GM12878 (cell line): ENCODE measurements at regions not wholly inside any gene's neighbourhood (a gene's known extent, or its start where the extent isn't known, plus 50 kb on each side); places are given as distances from the start of the nearest gene placed in this dataset.
A peak's percentile ranks its signal among the peaks of the same experiment; 100 is the strongest.

Source experiments
- ATAC-seq: fragments of 200-7000 bp; cut with Tn5 transposase; 3 replicates; pipeline ENCODE4 v1.9.1; 2020; ENCODE audit warnings: mild to moderate bottlenecking, moderate library complexity
- BruUV-seq: library from RNA; stranded (reverse); fragments of 400-500 nt; replicated peaks from 2 replicates; lab custom pipeline; 2021; lab: Mats Ljungman, UMichigan
- CTCF ChIA-PET: fragments of 300-600 bp; sonication (Branson Sonifier 250); formaldehyde crosslinking; extraction: SDS; loops from one replicate; lab custom pipeline; 2021; ENCODE audit warnings: inconsistent platforms; lab: Yijun Ruan, JAX
- POLR2A ChIA-PET: fragments of 350-600 bp; formaldehyde crosslinking; extraction: SDS; loops from one replicate; lab custom pipeline; 2021; ENCODE audit warnings: inconsistent platforms; lab: Charles Lee
- RAD21 ChIA-PET: fragments of 300-600 bp; sonication (Branson Sonifier 250); formaldehyde crosslinking; loops from one replicate; lab custom pipeline; 2023; ENCODE audit warnings: antibody characterized with exemption; ENCODE audit not compliant: unreplicated experiment; lab: Charles Lee
- SMC1A ChIA-PET: fragments of 300-600 bp; sonication (Branson Sonifier 250); formaldehyde crosslinking; loops from one replicate; lab custom pipeline; 2023; ENCODE audit not compliant: unreplicated experiment, uncharacterized antibody; lab: Charles Lee
- DNase-seq: peaks from one replicate; pipeline ENCODE4 v3.0.0-alpha.2; 2011; ENCODE audit warnings: low read depth, low spot score
- FAIRE-seq: peaks from 3 replicates; lab custom pipeline; 2011; peaks lifted over from hg19 to GRCh38; lab: Jason Lieb, UNC
- H2AFZ ChIP-seq: 2 replicates; pipeline ENCODE4 v1.6.0; 2011; ENCODE audit warnings: low read depth, low read length, control low read depth; ENCODE audit not compliant: control insufficient read depth
- H3K27ac ChIP-seq: 2 replicates; pipeline ENCODE4 v1.5.1; 2011; ENCODE audit warnings: control low read depth; ENCODE audit not compliant: control insufficient read depth, insufficient read depth
- H3K27me3 ChIP-seq, 2 experiments: replicated peaks in 1 of 2; 2 replicates each; pipeline versions ENCODE4 v1.6.0 to v1.6.1; 2011; ENCODE audit warnings: low read length in 1 of 2; ENCODE audit not compliant: control insufficient read depth in 2 of 2, insufficient read depth in 2 of 2
- H3K36me3 ChIP-seq, 2 experiments: 2 replicates each; pipeline ENCODE4 v1.5.1; 2011; ENCODE audit warnings: low read length in 1 of 2; ENCODE audit not compliant: control insufficient read depth in 2 of 2, insufficient read depth in 2 of 2
- H3K4me1 ChIP-seq: 2 replicates; pipeline ENCODE4 v1.6.1; 2011; ENCODE audit warnings: mild to moderate bottlenecking, low read length, moderate library complexity, mixed read lengths; ENCODE audit not compliant: control insufficient read depth, insufficient read depth
- H3K4me2 ChIP-seq: 2 replicates; pipeline ENCODE4 v1.6.0; 2011; ENCODE audit warnings: control low read depth; ENCODE audit not compliant: control insufficient read depth, insufficient read depth
- H3K4me3 ChIP-seq: fragments of 200-600 bp; sonication (generic); 2 replicates; pipeline ENCODE4 v1.5.1; 2016
- H3K79me2 ChIP-seq: 2 replicates; pipeline ENCODE4 v1.6.0; 2011; ENCODE audit warnings: low read length; ENCODE audit not compliant: control insufficient read depth, insufficient read depth
- H3K9ac ChIP-seq: 2 replicates; pipeline ENCODE4 v1.8.0; 2011; ENCODE audit warnings: low read length, control low read depth, mixed read lengths; ENCODE audit not compliant: control insufficient read depth, insufficient read depth
- H3K9me3 ChIP-seq: replicated peaks from 3 replicates; pipeline ENCODE4 v1.5.1; 2011; ENCODE audit warnings: mild to moderate bottlenecking, low read length; ENCODE audit not compliant: control insufficient read depth, insufficient read depth
- H4K20me1 ChIP-seq: 2 replicates; pipeline ENCODE4 v1.6.0; 2011; ENCODE audit not compliant: control insufficient read depth, insufficient read depth
- BHLHE40 ChIP-seq, 2 experiments: fragments of 450-650 bp in 1 of 2; IDR thresholded peaks; 2 replicates each; pipeline ENCODE4 v1.6.1; 2011 to 2017; ENCODE audit warnings: low read depth in 2 of 2, borderline replicate concordance in 1 of 2, improper control_type of control experiment in 1 of 2, low read length in 1 of 2, mild to moderate bottlenecking in 1 of 2
- GATAD2B ChIP-seq: fragments of 450-650 bp; conservative IDR thresholded peaks from 2 replicates; pipeline ENCODE4 v1.6.1; 2017; ENCODE audit warnings: low read depth, mild to moderate bottlenecking, moderate library complexity
- KDM1A ChIP-seq: fragments of 200-600 bp; sonication (generic); IDR thresholded peaks from 2 replicates; pipeline ENCODE4 v1.6.1; 2016; ENCODE audit warnings: borderline replicate concordance
- NFYB ChIP-seq: IDR thresholded peaks from 2 replicates; pipeline ENCODE4 v1.6.1; 2011; ENCODE audit warnings: low read depth, mild to moderate bottlenecking, low read length, improper control_type of control experiment, moderate library complexity; ENCODE audit not compliant: insufficient read depth
- POLR2A ChIP-seq: IDR thresholded peaks from 2 replicates; pipeline ENCODE4 v1.6.1; 2011; ENCODE audit warnings: low read depth, mild to moderate bottlenecking, low read length
- RAD21 ChIP-seq: IDR thresholded peaks from 2 replicates; pipeline ENCODE4 v1.6.1; 2011; ENCODE audit warnings: mild to moderate bottlenecking, low read depth, low read length, moderate library complexity; ENCODE audit not compliant: insufficient read depth
- SREBF2 ChIP-seq: IDR thresholded peaks from 2 replicates; pipeline ENCODE4 v1.6.1; 2012; ENCODE audit warnings: mild to moderate bottlenecking, low read length
- SUZ12 ChIP-seq: fragments of 200-600 bp; sonication (generic); IDR thresholded peaks from one replicate; pipeline ENCODE4 v1.6.1; 2018; ENCODE audit warnings: antibody characterized with exemption, mild to moderate bottlenecking; ENCODE audit not compliant: unreplicated experiment
- WRNIP1 ChIP-seq: IDR thresholded peaks from 2 replicates; pipeline ENCODE4 v1.6.1; 2011; ENCODE audit warnings: low read depth, low read length, improper control_type of control experiment, borderline replicate concordance
- WGBS: methylation state at CpG from one replicate; pipeline ENCODE4 v1.1.6; 2016; ENCODE audit warnings: low lambda C conversion rate; ENCODE audit not compliant: insufficient replicate concordance, insufficient coverage; ENCODE audit errors: missing lambda C conversion rate; 5-methylcytosine and 5-hydroxymethylcytosine counted together
- in situ Hi-C: fragments of 300-500 bp; cut with MboI; formaldehyde crosslinking; loops from 9 replicates; pipeline ENCODE4 v1.14.3; 2018; ENCODE audit warnings: mixed read lengths
- intact Hi-C: fragments of 100-400 bp; cut with micrococcal nuclease; formaldehyde crosslinking; loops from one replicate; pipeline ENCODE4 v1.14.2; 2022; ENCODE audit not compliant: unreplicated experiment
- TF ChIP-seq, protein P1 (sequence below): fragments of 450-650 bp; formaldehyde crosslinking; IDR thresholded peaks from 2 replicates; pipeline ENCODE4 v1.4.0; 2022; ENCODE audit warnings: mild to moderate bottlenecking, moderate library complexity
- TF ChIP-seq, protein P2 (sequence below): fragments of 450-650 bp; IDR thresholded peaks from 2 replicates; pipeline ENCODE4 v1.6.1; 2017; ENCODE audit warnings: mild to moderate bottlenecking
- TF ChIP-seq, protein P3 (sequence below): fragments of 450-650 bp; formaldehyde crosslinking; IDR thresholded peaks from 2 replicates; pipeline ENCODE4 v1.4.0; 2020; ENCODE audit warnings: mild to moderate bottlenecking, moderate library complexity
- TF ChIP-seq, protein P4 (sequence below), 3 experiments: IDR thresholded peaks in 2 of 3; conservative IDR thresholded peaks in 1 of 3; 2 replicates each; pipeline ENCODE4 v1.5.1; 2011; ENCODE audit warnings: low read depth in 3 of 3, low read length in 3 of 3, mild to moderate bottlenecking in 3 of 3, control low read depth in 2 of 3, moderate library complexity in 2 of 3, inconsistent platforms in 1 of 3, mixed read lengths in 1 of 3; ENCODE audit not compliant: control insufficient read depth in 2 of 3, insufficient read depth in 1 of 3; ENCODE audit errors: extremely low read depth in 1 of 3

DNA sequence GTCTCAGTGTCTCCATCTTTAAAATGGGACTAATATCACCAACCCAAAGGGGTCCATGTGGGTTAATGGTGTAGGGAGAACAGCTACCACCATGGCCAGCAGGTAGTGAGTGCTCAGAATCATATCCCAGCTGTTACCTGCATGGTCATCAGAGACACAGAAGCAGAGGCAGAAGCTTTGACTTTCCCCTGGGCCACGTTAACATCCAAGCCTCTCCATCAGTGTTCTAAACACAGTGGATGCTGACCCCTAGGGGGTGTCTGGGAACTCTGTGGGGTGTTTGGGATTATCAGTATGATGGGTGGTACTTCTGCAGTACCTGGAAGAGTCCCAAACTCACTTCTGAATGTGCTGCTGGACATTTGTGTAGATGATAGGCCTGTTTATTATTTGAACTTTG lies 93.6 kb downstream of the GYPC start:
- H3K9me3 ChIP-seq, result no peaks in the 10 kb centered on the region
- no peaks in the 10 kb centered on the region for H3K27me3 ChIP-seq
- RAD21 ChIA-PET, result interaction anchor here (1.4 to 3.1 kb wide), 4 partner anchors 13 to 221 kb away, joined by 3 to 18 read pairs (median 7); no protein-coding TSS in a partner anchor
- H3K9ac ChIP-seq, result no peak overlapping the region
- BruUV-seq, result no TSS peak
- no peaks in the 10 kb centered on the region for H3K79me2 ChIP-seq
- SMC1A ChIA-PET, result interaction anchor here (1.1 to 4.3 kb wide), 6 partner anchors 10 to 222 kb away, joined by 3 to 19 read pairs (median 3); no protein-coding TSS in a partner anchor
- no peaks in the 10 kb centered on the region for H3K36me3 ChIP-seq
- intact Hi-C loops, result loop anchor here (1.0 to 2.0 kb wide), 2 partner anchors 91 to 221 kb away; no protein-coding TSS in a partner anchor
- ATAC-seq (peak; percentile 53), FAIRE-seq (no peak), DNase-seq (no peak)
- no peak overlapping the region; the same call in 1 of the 2 replicates for H2AFZ ChIP-seq
- CTCF ChIA-PET, result interaction anchor here (0.7 to 2.7 kb wide), 7 partner anchors 9 to 1233 kb away, joined by 3 to 17 read pairs (median 5); no protein-coding TSS in a partner anchor
- POLR2A ChIA-PET, result no interaction called here
- H4K20me1 ChIP-seq, result no peaks in the 10 kb centered on the region
- no peak overlapping the region for H3K4me2 ChIP-seq
- no peak overlapping the region for H3K4me3 ChIP-seq
- 8% methylated on average over 1 of the region's 1 CpG for WGBS
- H3K27ac ChIP-seq, result no peak overlapping the region
- H3K4me1 ChIP-seq, result no peaks in the 10 kb centered on the region; the same call in 1 of the 2 replicates
- in situ Hi-C loops, result no loop called here
- TF ChIP-seq WRNIP1 (no peak), SUZ12 (no peak), SREBF2 (no peak), BHLHE40 (IDR thresholded peaks at IDR 0.05; ENCODE audit: borderline replicate concordance in 1 of 2, low read depth in 2 of 2, low read length in 1 of 2) (no peak), KDM1A (no peak), NFYB (no peak), RAD21 (peak; percentile 65), GATAD2B (no peak), POLR2A (no peak)
- TF ChIP-seq, protein P1, sequence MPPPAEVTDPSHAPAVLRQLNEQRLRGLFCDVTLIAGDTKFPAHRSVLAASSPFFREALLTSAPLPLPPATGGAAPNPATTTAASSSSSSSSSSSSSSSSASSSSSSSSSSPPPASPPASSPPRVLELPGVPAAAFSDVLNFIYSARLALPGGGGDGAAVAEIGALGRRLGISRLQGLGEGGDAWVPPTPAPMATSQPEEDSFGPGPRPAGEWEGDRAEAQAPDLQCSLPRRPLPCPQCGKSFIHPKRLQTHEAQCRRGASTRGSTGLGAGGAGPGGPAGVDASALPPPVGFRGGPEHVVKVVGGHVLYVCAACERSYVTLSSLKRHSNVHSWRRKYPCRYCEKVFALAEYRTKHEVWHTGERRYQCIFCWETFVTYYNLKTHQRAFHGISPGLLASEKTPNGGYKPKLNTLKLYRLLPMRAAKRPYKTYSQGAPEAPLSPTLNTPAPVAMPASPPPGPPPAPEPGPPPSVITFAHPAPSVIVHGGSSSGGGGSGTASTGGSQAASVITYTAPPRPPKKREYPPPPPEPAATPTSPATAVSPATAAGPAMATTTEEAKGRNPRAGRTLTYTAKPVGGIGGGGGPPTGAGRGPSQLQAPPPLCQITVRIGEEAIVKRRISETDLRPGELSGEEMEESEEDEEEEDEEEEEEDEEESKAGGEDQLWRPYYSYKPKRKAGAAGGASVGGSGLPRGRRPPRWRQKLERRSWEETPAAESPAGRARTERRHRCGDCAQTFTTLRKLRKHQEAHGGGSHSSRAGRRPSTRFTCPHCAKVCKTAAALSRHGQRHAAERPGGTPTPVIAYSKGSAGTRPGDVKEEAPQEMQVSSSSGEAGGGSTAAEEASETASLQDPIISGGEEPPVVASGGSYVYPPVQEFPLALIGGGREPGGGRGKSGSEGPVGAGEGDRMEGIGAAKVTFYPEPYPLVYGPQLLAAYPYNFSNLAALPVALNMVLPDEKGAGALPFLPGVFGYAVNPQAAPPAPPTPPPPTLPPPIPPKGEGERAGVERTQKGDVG, result no peak
- TF ChIP-seq, protein P2, sequence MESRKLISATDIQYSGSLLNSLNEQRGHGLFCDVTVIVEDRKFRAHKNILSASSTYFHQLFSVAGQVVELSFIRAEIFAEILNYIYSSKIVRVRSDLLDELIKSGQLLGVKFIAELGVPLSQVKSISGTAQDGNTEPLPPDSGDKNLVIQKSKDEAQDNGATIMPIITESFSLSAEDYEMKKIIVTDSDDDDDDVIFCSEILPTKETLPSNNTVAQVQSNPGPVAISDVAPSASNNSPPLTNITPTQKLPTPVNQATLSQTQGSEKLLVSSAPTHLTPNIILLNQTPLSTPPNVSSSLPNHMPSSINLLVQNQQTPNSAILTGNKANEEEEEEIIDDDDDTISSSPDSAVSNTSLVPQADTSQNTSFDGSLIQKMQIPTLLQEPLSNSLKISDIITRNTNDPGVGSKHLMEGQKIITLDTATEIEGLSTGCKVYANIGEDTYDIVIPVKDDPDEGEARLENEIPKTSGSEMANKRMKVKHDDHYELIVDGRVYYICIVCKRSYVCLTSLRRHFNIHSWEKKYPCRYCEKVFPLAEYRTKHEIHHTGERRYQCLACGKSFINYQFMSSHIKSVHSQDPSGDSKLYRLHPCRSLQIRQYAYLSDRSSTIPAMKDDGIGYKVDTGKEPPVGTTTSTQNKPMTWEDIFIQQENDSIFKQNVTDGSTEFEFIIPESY, result no peak
- TF ChIP-seq, protein P3, sequence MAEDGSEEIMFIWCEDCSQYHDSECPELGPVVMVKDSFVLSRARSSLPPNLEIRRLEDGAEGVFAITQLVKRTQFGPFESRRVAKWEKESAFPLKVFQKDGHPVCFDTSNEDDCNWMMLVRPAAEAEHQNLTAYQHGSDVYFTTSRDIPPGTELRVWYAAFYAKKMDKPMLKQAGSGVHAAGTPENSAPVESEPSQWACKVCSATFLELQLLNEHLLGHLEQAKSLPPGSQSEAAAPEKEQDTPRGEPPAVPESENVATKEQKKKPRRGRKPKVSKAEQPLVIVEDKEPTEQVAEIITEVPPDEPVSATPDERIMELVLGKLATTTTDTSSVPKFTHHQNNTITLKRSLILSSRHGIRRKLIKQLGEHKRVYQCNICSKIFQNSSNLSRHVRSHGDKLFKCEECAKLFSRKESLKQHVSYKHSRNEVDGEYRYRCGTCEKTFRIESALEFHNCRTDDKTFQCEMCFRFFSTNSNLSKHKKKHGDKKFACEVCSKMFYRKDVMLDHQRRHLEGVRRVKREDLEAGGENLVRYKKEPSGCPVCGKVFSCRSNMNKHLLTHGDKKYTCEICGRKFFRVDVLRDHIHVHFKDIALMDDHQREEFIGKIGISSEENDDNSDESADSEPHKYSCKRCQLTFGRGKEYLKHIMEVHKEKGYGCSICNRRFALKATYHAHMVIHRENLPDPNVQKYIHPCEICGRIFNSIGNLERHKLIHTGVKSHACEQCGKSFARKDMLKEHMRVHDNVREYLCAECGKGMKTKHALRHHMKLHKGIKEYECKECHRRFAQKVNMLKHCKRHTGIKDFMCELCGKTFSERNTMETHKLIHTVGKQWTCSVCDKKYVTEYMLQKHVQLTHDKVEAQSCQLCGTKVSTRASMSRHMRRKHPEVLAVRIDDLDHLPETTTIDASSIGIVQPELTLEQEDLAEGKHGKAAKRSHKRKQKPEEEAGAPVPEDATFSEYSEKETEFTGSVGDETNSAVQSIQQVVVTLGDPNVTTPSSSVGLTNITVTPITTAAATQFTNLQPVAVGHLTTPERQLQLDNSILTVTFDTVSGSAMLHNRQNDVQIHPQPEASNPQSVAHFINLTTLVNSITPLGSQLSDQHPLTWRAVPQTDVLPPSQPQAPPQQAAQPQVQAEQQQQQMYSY (CRISPR knock-in tag), result no peak
- TF ChIP-seq, protein P4, sequence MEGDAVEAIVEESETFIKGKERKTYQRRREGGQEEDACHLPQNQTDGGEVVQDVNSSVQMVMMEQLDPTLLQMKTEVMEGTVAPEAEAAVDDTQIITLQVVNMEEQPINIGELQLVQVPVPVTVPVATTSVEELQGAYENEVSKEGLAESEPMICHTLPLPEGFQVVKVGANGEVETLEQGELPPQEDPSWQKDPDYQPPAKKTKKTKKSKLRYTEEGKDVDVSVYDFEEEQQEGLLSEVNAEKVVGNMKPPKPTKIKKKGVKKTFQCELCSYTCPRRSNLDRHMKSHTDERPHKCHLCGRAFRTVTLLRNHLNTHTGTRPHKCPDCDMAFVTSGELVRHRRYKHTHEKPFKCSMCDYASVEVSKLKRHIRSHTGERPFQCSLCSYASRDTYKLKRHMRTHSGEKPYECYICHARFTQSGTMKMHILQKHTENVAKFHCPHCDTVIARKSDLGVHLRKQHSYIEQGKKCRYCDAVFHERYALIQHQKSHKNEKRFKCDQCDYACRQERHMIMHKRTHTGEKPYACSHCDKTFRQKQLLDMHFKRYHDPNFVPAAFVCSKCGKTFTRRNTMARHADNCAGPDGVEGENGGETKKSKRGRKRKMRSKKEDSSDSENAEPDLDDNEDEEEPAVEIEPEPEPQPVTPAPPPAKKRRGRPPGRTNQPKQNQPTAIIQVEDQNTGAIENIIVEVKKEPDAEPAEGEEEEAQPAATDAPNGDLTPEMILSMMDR (IDR thresholded peaks at IDR 0.05 in 2 of 3, conservative IDR thresholded peaks at IDR 0.05 in 1 of 3; ENCODE audit: control insufficient read depth in 2 of 3, extremely low read depth in 1 of 3, insufficient read depth in 1 of 3, low read depth in 3 of 3, low read length in 3 of 3), result peak in 2 of 3 experiments; percentile 40 to 42; a peak in 4 of 6 replicates
